MM.1S (cell line): ENCODE measurements at regions not wholly inside any gene's neighbourhood (a gene's known extent, or its start where the extent isn't known, plus 50 kb on each side); places are given as distances from the start of the nearest gene placed in this dataset.

Experiments used
- DNase-seq: peaks from one replicate; pipeline ENCODE4 v3.0.0-alpha.2; 2015
- H2AFZ ChIP-seq: fragments of 300-600 bp; sonication (generic); 2 replicates; pipeline ENCODE4 v1.6.0; 2016; ENCODE audit warnings: antibody characterized with exemption, low read length
- H3F3A ChIP-seq: fragments of 300-600 bp; sonication (generic); 2 replicates; pipeline ENCODE4 v1.6.1; 2016; ENCODE audit warnings: mild to moderate bottlenecking, antibody characterized with exemption, low read length, moderate library complexity, mixed read lengths; ENCODE audit not compliant: insufficient read depth
- H3K27ac ChIP-seq: fragments of 300-600 bp; sonication (generic); 2 replicates; pipeline ENCODE4 v1.5.1; 2016; ENCODE audit warnings: mild to moderate bottlenecking, low read length
- H3K27me3 ChIP-seq: fragments of 300-600 bp; sonication (generic); replicated peaks from 2 replicates; pipeline ENCODE4 v1.6.0; 2016; ENCODE audit warnings: low read length; ENCODE audit not compliant: insufficient read depth
- H3K36me3 ChIP-seq: fragments of 300-600 bp; sonication (generic); replicated peaks from 2 replicates; pipeline ENCODE4 v1.6.1; 2016; ENCODE audit warnings: mild to moderate bottlenecking, low read length, mixed read lengths; ENCODE audit not compliant: insufficient read depth
- H3K4me1 ChIP-seq: fragments of 300-600 bp; sonication (generic); 2 replicates; pipeline ENCODE4 v1.6.1; 2016; ENCODE audit warnings: low read length, mixed read lengths
- H3K4me2 ChIP-seq: fragments of 300-600 bp; sonication (generic); 2 replicates; pipeline ENCODE4 v1.6.0; 2016; ENCODE audit warnings: low read depth, low read length
- H3K4me3 ChIP-seq: fragments of 300-600 bp; sonication (generic); 2 replicates; pipeline ENCODE4 v1.5.1; 2016; ENCODE audit warnings: low read length, mixed read lengths
- H3K79me2 ChIP-seq: fragments of 300-600 bp; sonication (generic); 2 replicates; pipeline ENCODE4 v1.6.1; 2016; ENCODE audit warnings: mixed run types, low read length, mixed read lengths
- H3K9ac ChIP-seq: fragments of 300-600 bp; sonication (generic); 2 replicates; pipeline ENCODE4 v1.6.1; 2016; ENCODE audit warnings: low read length, mixed read lengths
- H3K9me2 ChIP-seq: fragments of 300-600 bp; sonication (generic); replicated peaks from 2 replicates; pipeline ENCODE4 v1.6.1; 2016; ENCODE audit warnings: mild to moderate bottlenecking, low read length, mixed read lengths; ENCODE audit not compliant: insufficient read depth
- H3K9me3 ChIP-seq: fragments of 300-600 bp; sonication (generic); replicated peaks from 2 replicates; pipeline ENCODE4 v1.6.1; 2016; ENCODE audit warnings: mild to moderate bottlenecking, low read length, mixed read lengths; ENCODE audit not compliant: insufficient read depth
- H4K20me1 ChIP-seq: fragments of 300-600 bp; sonication (generic); 2 replicates; pipeline ENCODE4 v1.6.1; 2016; ENCODE audit warnings: mild to moderate bottlenecking, low read length, moderate library complexity, mixed read lengths; ENCODE audit not compliant: insufficient read depth
- CTCF ChIP-seq: fragments of 300-600 bp; sonication (generic); IDR thresholded peaks from 2 replicates; pipeline ENCODE4 v1.5.1; 2016; ENCODE audit warnings: antibody characterized with exemption, low read length, mixed read lengths
- EZH2 ChIP-seq: fragments of 300-600 bp; sonication (generic); optimal IDR thresholded peaks from 2 replicates; pipeline ENCODE3; 2017; ENCODE audit warnings: low read depth, mild to moderate bottlenecking, antibody characterized with exemption, low read length, mixed read lengths
- EZH2phosphoT487 ChIP-seq: fragments of 300-600 bp; sonication (generic); IDR thresholded peaks from 2 replicates; pipeline ENCODE4 v1.6.1; 2018; ENCODE audit warnings: antibody characterized with exemption, low read length

- Histone ChIP-seq H3F3A (no peaks in the 10 kb centered on the region), H3K27me3 (no peaks in the 10 kb centered on the region), H3K9me3 (no peaks in the 10 kb centered on the region), H3K9me2 (no peaks in the 10 kb centered on the region), H3K36me3 (no peaks in the 10 kb centered on the region), H3K27ac (no peak overlapping the region), H3K4me3 (no peak overlapping the region), H2AFZ (no peak overlapping the region), H3K4me1 (no peaks in the 10 kb centered on the region), H3K4me2 (no peak overlapping the region), H3K9ac (no peak overlapping the region), H3K79me2 (no peaks in the 10 kb centered on the region), H4K20me1 (no peaks in the 10 kb centered on the region)
- no peak for TF ChIP-seq EZH2phosphoT487
- TF ChIP-seq CTCF = no peak
- no peak for TF ChIP-seq EZH2
- DNase-seq = no peak
Observed at GRCh38 chr9:91500509-91501014, 76.9 kb upstream of the NFIL3 start.

- no peaks in the 10 kb centered on the region for H3F3A ChIP-seq
- no peaks in the 10 kb centered on the region for H3K79me2 ChIP-seq
- no peaks in the 10 kb centered on the region for H4K20me1 ChIP-seq
- TF ChIP-seq CTCF = no peak
- TF ChIP-seq EZH2phosphoT487 = no peak
- no peak for TF ChIP-seq EZH2
- H3K9me3 ChIP-seq = no peaks in the 10 kb centered on the region
- no peak overlapping the region for H3K9ac ChIP-seq
- H3K4me2 ChIP-seq = no peak overlapping the region
- no peak for DNase-seq
- H3K9me2 ChIP-seq = no peaks in the 10 kb centered on the region
- no peak overlapping the region for H2AFZ ChIP-seq
- no peak overlapping the region for H3K27ac ChIP-seq
- no peaks in the 10 kb centered on the region for H3K36me3 ChIP-seq
- H3K4me3 ChIP-seq = no peak overlapping the region
- no peaks in the 10 kb centered on the region for H3K27me3 ChIP-seq
- no peaks in the 10 kb centered on the region for H3K4me1 ChIP-seq
Observed at GRCh38 chr9:91496351-91496750, 72.7 kb upstream of the NFIL3 start.

GRCh38 chr9:91495450-91495849 lies 71.8 kb upstream of the NFIL3 start:
- Histone ChIP-seq H3K9me3 (no peaks in the 10 kb centered on the region), H3K9me2 (no peaks in the 10 kb centered on the region), H4K20me1 (no peaks in the 10 kb centered on the region), H3K4me1 (no peaks in the 10 kb centered on the region), H3K79me2 (no peaks in the 10 kb centered on the region), H3K27me3 (no peaks in the 10 kb centered on the region), H3K4me3 (no peak overlapping the region), H3K9ac (no peak overlapping the region), H3K4me2 (no peak overlapping the region), H3F3A (no peaks in the 10 kb centered on the region), H3K36me3 (no peaks in the 10 kb centered on the region), H2AFZ (no peak overlapping the region), H3K27ac (no peak overlapping the region)
- TF ChIP-seq EZH2phosphoT487 = no peak
- TF ChIP-seq CTCF = no peak
- no peak for TF ChIP-seq EZH2
- no peak for DNase-seq
